GM20000 (cell line): ENCODE measurements at regions not wholly inside any gene's neighbourhood (a gene's known extent, or its start where the extent isn't known, plus 50 kb on each side); places are given as distances from the start of the nearest gene placed in this dataset.
"Not testable (repeated sequence)": the region's sequence is repeated elsewhere in the genome, so short reads cannot be mapped to it uniquely, and the experiment has no call there.

Experiments
- DNase-seq: peaks from one replicate; pipeline ENCODE4 v3.0.0; 2012; ENCODE audit warnings: low spot score
- CTCF ChIP-seq: IDR thresholded peaks from 2 replicates; pipeline ENCODE4 v1.5.1; 2012; ENCODE audit warnings: mild to moderate bottlenecking, control low read depth; ENCODE audit errors: extremely low read depth, missing control alignments

DNA sequence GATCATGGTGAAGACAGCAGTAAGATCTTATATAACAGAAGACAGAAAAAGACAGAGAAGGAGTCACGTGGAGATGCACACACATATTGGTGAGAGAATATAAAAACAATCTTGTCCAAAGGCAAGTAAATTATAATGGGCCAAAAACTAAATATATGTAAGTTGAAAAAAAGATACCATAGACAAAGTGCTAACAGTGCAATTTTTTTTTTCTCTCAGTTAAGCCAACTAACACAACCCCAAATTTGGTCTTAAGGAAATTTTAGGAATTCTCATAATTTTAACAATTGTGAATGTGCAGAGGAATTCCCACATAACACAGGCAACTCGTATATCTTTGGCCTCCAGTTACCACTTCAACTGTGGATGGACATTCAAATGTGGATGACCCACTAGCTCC, 432.2 kb downstream of the SOX2 start:
- DNase-seq = no peak
- no peak for TF ChIP-seq CTCF

DNA sequence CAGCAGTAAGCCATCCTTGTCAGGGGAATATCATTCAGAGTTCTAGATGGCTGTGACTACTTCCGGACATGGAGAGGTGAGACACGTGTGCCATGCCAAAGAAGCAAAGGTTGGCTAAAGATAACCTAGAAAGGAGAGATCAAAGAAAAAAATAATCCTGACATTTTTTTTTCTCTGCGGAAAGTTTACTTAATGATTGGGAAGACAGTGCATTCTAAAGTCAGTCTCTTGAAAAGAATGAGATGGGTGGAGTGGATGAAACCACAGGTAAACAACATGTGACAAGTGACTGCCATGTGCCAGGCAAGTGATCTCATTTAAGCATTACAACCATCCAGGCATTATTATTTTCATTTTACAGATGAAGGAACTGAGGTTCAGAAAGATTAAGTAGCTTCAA, 436.6 kb downstream of the SOX2 start:
- no peak for TF ChIP-seq CTCF
- DNase-seq = no peak

- TF ChIP-seq CTCF = no peak
- no peak for DNase-seq
Observed at GRCh38 chr3:182149594-182149993, 437.9 kb downstream of the SOX2 start.

GRCh38 chr3:182156326-182156725, 444.6 kb downstream of the SOX2 start:
- DNase-seq = not testable (repeated sequence)

GRCh38 chr3:182165234-182165633, 453.5 kb downstream of the SOX2 start:
- TF ChIP-seq CTCF = no peak
- DNase-seq = no peak

GRCh38 chr3:182172534-182172933, 460.8 kb downstream of the SOX2 start:
- TF ChIP-seq CTCF = no peak

DNA sequence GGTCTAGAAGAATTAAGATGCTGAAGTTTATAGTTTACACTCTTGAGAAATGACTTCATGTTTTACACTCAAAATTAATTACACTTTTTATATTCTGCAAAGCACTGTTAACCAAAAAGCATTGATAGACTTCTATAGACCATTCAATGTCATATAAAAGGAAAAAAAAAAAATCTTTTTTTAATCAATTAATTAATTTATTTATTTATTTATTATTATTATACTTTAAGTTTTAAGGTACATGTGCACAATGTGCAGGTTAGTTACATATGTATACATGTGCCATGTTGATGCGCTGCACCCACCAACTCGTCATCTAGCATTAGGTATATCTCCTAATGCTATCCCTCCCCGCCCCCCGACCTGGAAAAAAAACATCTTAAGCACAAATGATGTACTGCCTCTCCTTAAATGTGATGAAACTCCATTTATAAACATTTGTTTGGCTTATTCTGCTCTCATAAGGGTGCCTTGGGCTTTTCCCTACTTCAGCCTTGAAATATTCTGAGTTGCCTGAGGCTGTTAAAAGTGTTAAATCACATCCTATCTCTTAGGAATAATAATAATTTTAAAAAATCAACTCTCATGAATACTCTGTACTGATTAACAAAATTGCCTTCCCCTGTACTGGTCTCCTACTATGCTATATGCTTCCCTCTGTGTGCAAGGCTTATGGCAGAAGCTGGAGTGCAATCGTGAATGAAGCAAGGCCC, 466.9 kb downstream of the SOX2 start:
- TF ChIP-seq CTCF = no peak
- DNase-seq = no peak

More at GRCh38 chr3:182172534-182172933, 460.8 kb downstream of the SOX2 start:
- DNase-seq = no peak

GRCh38 chr3:182179631-182180030, 467.9 kb downstream of the SOX2 start:
- DNase-seq = no peak
- TF ChIP-seq CTCF = no peak
